IMR-90 (cell line): ENCODE measurements at regions not wholly inside any gene's neighbourhood (a gene's known extent, or its start where the extent isn't known, plus 50 kb on each side); places are given as distances from the start of the nearest gene placed in this dataset.

Experiments used
- ATAC-seq: fragments of 200-7000 bp; cut with Tn5 transposase; 2 replicates; pipeline ENCODE4 v1.9.1; 2020; ENCODE audit warnings: low read depth, mild to moderate bottlenecking, moderate library complexity
- BruUV-seq: library from RNA; stranded (reverse); fragments of 400-500 nt; replicated peaks from 2 replicates; lab custom pipeline; 2021; lab: Mats Ljungman, UMichigan
- CTCF ChIA-PET: fragments of 300-600 bp; formaldehyde crosslinking; extraction: SDS; loops from one replicate; lab custom pipeline; 2021; ENCODE audit warnings: antibody characterized with exemption; lab: Yijun Ruan, JAX
- POLR2A ChIA-PET: fragments of 300-600 bp; sonication (Branson Sonifier 250); formaldehyde crosslinking; loops from one replicate; lab custom pipeline; 2022; ENCODE audit warnings: antibody characterized with exemption; ENCODE audit not compliant: unreplicated experiment; lab: Charles Lee
- DNase-seq: peaks from one replicate; pipeline ENCODE4 v3.0.0; 2013
- H2AFZ ChIP-seq: replicated peaks from 2 replicates; pipeline ENCODE3; 2013; ENCODE audit warnings: low read length, mild to moderate bottlenecking; ENCODE audit not compliant: poor library complexity
- H2AK5ac ChIP-seq: 2 replicates; pipeline ENCODE4 v1.6.1; 2013; ENCODE audit warnings: low read depth, low read length, inconsistent platforms
- H2AK9ac ChIP-seq: replicated peaks from 2 replicates; pipeline ENCODE3; 2013; ENCODE audit warnings: mild to moderate bottlenecking, low read depth, low read length, moderate library complexity; ENCODE audit not compliant: poor library complexity
- H2BK120ac ChIP-seq: 2 replicates; pipeline ENCODE4 v1.6.1; 2013; ENCODE audit warnings: low read depth, low read length, inconsistent platforms
- H2BK15ac ChIP-seq: 3 replicates; pipeline ENCODE4 v1.6.1; 2013; ENCODE audit warnings: low read depth, low read length, inconsistent platforms
- H2BK20ac ChIP-seq: 2 replicates; pipeline ENCODE4 v1.6.1; 2013; ENCODE audit warnings: low read depth, mild to moderate bottlenecking, inconsistent platforms, low read length, moderate library complexity
- H2BK5ac ChIP-seq: 2 replicates; pipeline ENCODE4 v1.6.1; 2013; ENCODE audit warnings: mild to moderate bottlenecking, low read depth, low read length, inconsistent platforms; ENCODE audit not compliant: poor library complexity, severe bottlenecking
- H3K14ac ChIP-seq: replicated peaks from 2 replicates; pipeline ENCODE4 v1.6.1; 2013; ENCODE audit warnings: low read depth, low read length, inconsistent platforms
- H3K18ac ChIP-seq: 2 replicates; pipeline ENCODE4 v1.6.1; 2013; ENCODE audit warnings: low read depth, low read length, control low read depth
- H3K23ac ChIP-seq: 2 replicates; pipeline ENCODE4 v1.6.1; 2013; ENCODE audit warnings: low read depth, low read length, inconsistent platforms
- H3K27ac ChIP-seq: 2 replicates; pipeline ENCODE4 v1.5.1; 2013; ENCODE audit warnings: mild to moderate bottlenecking, control low read depth, low read length; ENCODE audit not compliant: insufficient read depth
- H3K27me3 ChIP-seq: 2 replicates; pipeline ENCODE4 v1.6.1; 2013; ENCODE audit warnings: low read length; ENCODE audit not compliant: control insufficient read depth, insufficient read depth
- H3K36me3 ChIP-seq: 2 replicates; pipeline ENCODE4 v1.6.1; 2013; ENCODE audit warnings: low read length, mixed read lengths; ENCODE audit not compliant: control insufficient read depth, insufficient read depth
- H3K4ac ChIP-seq: 2 replicates; pipeline ENCODE4 v1.6.1; 2013; ENCODE audit warnings: low read depth, low read length, inconsistent platforms
- H3K4me1 ChIP-seq: 2 replicates; pipeline ENCODE4 v1.6.1; 2013; ENCODE audit warnings: low read length, mixed read lengths; ENCODE audit not compliant: control insufficient read depth, insufficient read depth
- H3K4me2 ChIP-seq: 2 replicates; pipeline ENCODE4 v1.6.1; 2013; ENCODE audit warnings: low read depth, mild to moderate bottlenecking, control low read depth, low read length, moderate library complexity
- H3K4me3 ChIP-seq: 2 replicates; pipeline ENCODE4 v1.5.1; 2013; ENCODE audit warnings: low read depth, mild to moderate bottlenecking, control low read depth, low read length, moderate library complexity; ENCODE audit not compliant: insufficient read depth
- H3K56ac ChIP-seq: 2 replicates; pipeline ENCODE4 v1.6.1; 2013; ENCODE audit warnings: low read length, inconsistent platforms; ENCODE audit not compliant: insufficient read depth; ENCODE audit errors: extremely low read depth
- H3K79me1 ChIP-seq, 2 experiments: 2 replicates each; pipeline ENCODE4 v1.6.1; 2013; ENCODE audit warnings: low read length in 2 of 2, inconsistent platforms in 1 of 2, low read depth in 1 of 2
- H3K9ac ChIP-seq: 2 replicates; pipeline ENCODE4 v1.6.1; 2013; ENCODE audit warnings: low read depth, low read length, control low read depth
- H3K9me1 ChIP-seq: 2 replicates; pipeline ENCODE4 v1.6.1; 2013; ENCODE audit warnings: low read length, inconsistent platforms; ENCODE audit not compliant: insufficient read depth
- H3K9me3 ChIP-seq: 2 replicates; pipeline ENCODE4 v1.6.1; 2013; ENCODE audit warnings: low read length; ENCODE audit not compliant: control insufficient read depth, insufficient read depth
- H4K20me1 ChIP-seq: 2 replicates; pipeline ENCODE4 v1.6.1; 2013; ENCODE audit warnings: low read length, inconsistent platforms; ENCODE audit not compliant: insufficient read depth
- H4K5ac ChIP-seq: 2 replicates; pipeline ENCODE4 v1.6.1; 2013; ENCODE audit warnings: mild to moderate bottlenecking, low read depth, low read length, control low read depth
- H4K8ac ChIP-seq, 2 experiments: 2 replicates each; pipeline ENCODE4 v1.6.1; 2013; ENCODE audit warnings: low read depth in 2 of 2, low read length in 2 of 2, control low read depth in 1 of 2, inconsistent platforms in 1 of 2
- H4K91ac ChIP-seq: 2 replicates; pipeline ENCODE4 v1.6.1; 2013; ENCODE audit warnings: low read depth, low read length, inconsistent platforms; ENCODE audit not compliant: insufficient read depth
- BHLHE40 ChIP-seq: fragments of 150-350 bp; IDR thresholded peaks from 2 replicates; pipeline ENCODE4 v1.6.1; 2016; ENCODE audit warnings: mild to moderate bottlenecking, low read depth, low read length
- CEBPB ChIP-seq: IDR thresholded peaks from 2 replicates; pipeline ENCODE4 v1.6.1; 2012; ENCODE audit warnings: low read depth, low read length, improper control_type of control experiment
- CHD1 ChIP-seq: IDR thresholded peaks from 2 replicates; pipeline ENCODE4 v1.6.1; 2012; ENCODE audit warnings: low read depth, low read length, improper control_type of control experiment
- FOS ChIP-seq: fragments of 150-350 bp; IDR thresholded peaks from 2 replicates; pipeline ENCODE4 v1.6.1; 2016; ENCODE audit warnings: low read depth, low read length
- MAFK ChIP-seq: IDR thresholded peaks from 2 replicates; pipeline ENCODE4 v1.6.1; 2012; ENCODE audit warnings: low read depth, low read length, improper control_type of control experiment
- MAZ ChIP-seq: IDR thresholded peaks from 2 replicates; pipeline ENCODE4 v1.6.1; 2012; ENCODE audit warnings: low read depth, mild to moderate bottlenecking, low read length, improper control_type of control experiment, moderate library complexity, borderline replicate concordance
- MXI1 ChIP-seq: IDR thresholded peaks from 2 replicates; pipeline ENCODE4 v1.6.1; 2012; ENCODE audit warnings: low read depth, mild to moderate bottlenecking, low read length, moderate library complexity, borderline replicate concordance
- NFE2L2 ChIP-seq: fragments of 150-350 bp; IDR thresholded peaks from 2 replicates; pipeline ENCODE4 v1.6.1; 2016; ENCODE audit warnings: low read depth, mild to moderate bottlenecking, low read length
- POLR2A ChIP-seq: IDR thresholded peaks from 2 replicates; pipeline ENCODE4 v1.6.1; 2012; ENCODE audit warnings: mild to moderate bottlenecking, low read depth, low read length
- RAD21 ChIP-seq: IDR thresholded peaks from 2 replicates; pipeline ENCODE4 v1.6.1; 2012; ENCODE audit warnings: low read length, improper control_type of control experiment
- RCOR1 ChIP-seq: IDR thresholded peaks from 2 replicates; pipeline ENCODE4 v1.6.1; 2012; ENCODE audit warnings: mild to moderate bottlenecking, low read length, improper control_type of control experiment; ENCODE audit not compliant: insufficient replicate concordance
- RFX5 ChIP-seq: IDR thresholded peaks from 2 replicates; pipeline ENCODE4 v1.8.0; 2012; ENCODE audit warnings: low read depth, mild to moderate bottlenecking, low read length, moderate library complexity
- SMC3 ChIP-seq: fragments of 150-350 bp; IDR thresholded peaks from 2 replicates; pipeline ENCODE4 v1.6.1; 2016; ENCODE audit warnings: low read depth, mild to moderate bottlenecking, antibody characterized with exemption, low read length, moderate library complexity
- WGBS, 2 experiments: methylation state at CpG; one replicate each; pipeline versions ENCODE4 v1.1.5 to v1.1.7; 2013; ENCODE audit warnings: missing lambda C conversion rate in 2 of 2; ENCODE audit not compliant: insufficient read length in 1 of 2; ENCODE audit errors: extremely low coverage in 2 of 2; 5-methylcytosine and 5-hydroxymethylcytosine counted together
- dilution Hi-C: fragments of 300-500 bp; cut with HindIII; formaldehyde crosslinking; loops from one replicate; pipeline ENCODE4 v1.14.3; 2018; ENCODE audit warnings: low sequenced_read_pairs; ENCODE audit not compliant: unreplicated experiment
- in situ Hi-C: fragments of 300-500 bp; cut with MboI; formaldehyde crosslinking; loops from 3 replicates; pipeline ENCODE4 v1.14.3; 2019; ENCODE audit warnings: low sequenced_read_pairs, inconsistent platforms, mixed read lengths
- intact Hi-C: fragments of 100-400 bp; cut with micrococcal nuclease; formaldehyde crosslinking; loops from 2 replicates; pipeline ENCODE4 v1.10.0; 2022
- TF ChIP-seq, protein P1 (sequence below): conservative IDR thresholded peaks from 2 replicates; pipeline ENCODE4 v1.5.1; 2012; ENCODE audit warnings: mild to moderate bottlenecking, low read depth, low read length, improper control_type of control experiment
- TF ChIP-seq, protein P2 (sequence below): fragments of 150-350 bp; IDR thresholded peaks from 2 replicates; pipeline ENCODE4 v1.6.1; 2016; ENCODE audit warnings: low read depth, mild to moderate bottlenecking, low read length, moderate library complexity, borderline replicate concordance
- TF ChIP-seq, protein P3 (sequence below): fragments of 150-350 bp; IDR thresholded peaks from 2 replicates; pipeline ENCODE4 v1.6.1; 2017; ENCODE audit warnings: mild to moderate bottlenecking, antibody characterized with exemption, low read length, low read depth

DNA sequence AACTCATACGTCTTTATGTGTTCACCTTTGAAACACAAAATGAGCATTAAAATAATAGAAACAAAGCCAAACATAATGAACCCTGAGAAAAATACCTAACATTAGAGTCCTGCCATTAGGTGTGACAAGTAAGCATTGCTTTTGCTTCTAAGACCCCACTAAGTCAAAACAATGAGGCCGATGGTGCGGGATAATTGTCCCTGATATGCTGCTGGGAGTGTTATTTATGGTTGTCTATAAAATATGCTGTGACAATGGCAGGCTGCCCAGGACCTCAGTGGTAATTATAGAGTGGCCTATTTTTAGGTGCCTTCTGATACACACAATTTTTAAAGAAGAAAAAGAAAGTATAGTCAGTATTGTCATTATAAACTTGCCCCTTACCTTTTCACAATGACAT lies 1423.1 kb downstream of the AMY1C start:
- no peak overlapping the region for H2BK20ac ChIP-seq
- DNase-seq, result no peak
- no peak overlapping the region for H3K9ac ChIP-seq
- H3K9me1 ChIP-seq, result no peaks in the 10 kb centered on the region
- POLR2A ChIA-PET, result no interaction called here
- H2BK15ac ChIP-seq, result no peak overlapping the region
- WGBS, 2 experiments, result no CpG with 5 or more reads among the region's 3 CpGs
- H3K18ac ChIP-seq, result no peak overlapping the region
- CTCF ChIA-PET, result no interaction called here
- no peak overlapping the region for H3K23ac ChIP-seq
- no peak overlapping the region for H3K4me3 ChIP-seq
- no peak overlapping the region for H3K56ac ChIP-seq
- no peak overlapping the region for H2BK5ac ChIP-seq
- no TSS peak for BruUV-seq
- no peak overlapping the region for H2AFZ ChIP-seq
- no peak overlapping the region for H3K4ac ChIP-seq
- intact Hi-C loops, result no loop called here
- H4K20me1 ChIP-seq, result no peaks in the 10 kb centered on the region
- in situ Hi-C loops, result no loop called here
- no peaks in the 10 kb centered on the region for H3K27me3 ChIP-seq
- no peaks in the 10 kb centered on the region for H3K36me3 ChIP-seq
- TF ChIP-seq MAFK (no peak), RAD21 (no peak), CEBPB (no peak), MXI1 (no peak), POLR2A (no peak), CHD1 (no peak), NFE2L2 (no peak), BHLHE40 (no peak), RCOR1 (no peak), FOS (no peak), SMC3 (no peak), MAZ (no peak), RFX5 (no peak)
- TF ChIP-seq, protein P1, sequence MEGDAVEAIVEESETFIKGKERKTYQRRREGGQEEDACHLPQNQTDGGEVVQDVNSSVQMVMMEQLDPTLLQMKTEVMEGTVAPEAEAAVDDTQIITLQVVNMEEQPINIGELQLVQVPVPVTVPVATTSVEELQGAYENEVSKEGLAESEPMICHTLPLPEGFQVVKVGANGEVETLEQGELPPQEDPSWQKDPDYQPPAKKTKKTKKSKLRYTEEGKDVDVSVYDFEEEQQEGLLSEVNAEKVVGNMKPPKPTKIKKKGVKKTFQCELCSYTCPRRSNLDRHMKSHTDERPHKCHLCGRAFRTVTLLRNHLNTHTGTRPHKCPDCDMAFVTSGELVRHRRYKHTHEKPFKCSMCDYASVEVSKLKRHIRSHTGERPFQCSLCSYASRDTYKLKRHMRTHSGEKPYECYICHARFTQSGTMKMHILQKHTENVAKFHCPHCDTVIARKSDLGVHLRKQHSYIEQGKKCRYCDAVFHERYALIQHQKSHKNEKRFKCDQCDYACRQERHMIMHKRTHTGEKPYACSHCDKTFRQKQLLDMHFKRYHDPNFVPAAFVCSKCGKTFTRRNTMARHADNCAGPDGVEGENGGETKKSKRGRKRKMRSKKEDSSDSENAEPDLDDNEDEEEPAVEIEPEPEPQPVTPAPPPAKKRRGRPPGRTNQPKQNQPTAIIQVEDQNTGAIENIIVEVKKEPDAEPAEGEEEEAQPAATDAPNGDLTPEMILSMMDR, result no peak
- TF ChIP-seq, protein P2, sequence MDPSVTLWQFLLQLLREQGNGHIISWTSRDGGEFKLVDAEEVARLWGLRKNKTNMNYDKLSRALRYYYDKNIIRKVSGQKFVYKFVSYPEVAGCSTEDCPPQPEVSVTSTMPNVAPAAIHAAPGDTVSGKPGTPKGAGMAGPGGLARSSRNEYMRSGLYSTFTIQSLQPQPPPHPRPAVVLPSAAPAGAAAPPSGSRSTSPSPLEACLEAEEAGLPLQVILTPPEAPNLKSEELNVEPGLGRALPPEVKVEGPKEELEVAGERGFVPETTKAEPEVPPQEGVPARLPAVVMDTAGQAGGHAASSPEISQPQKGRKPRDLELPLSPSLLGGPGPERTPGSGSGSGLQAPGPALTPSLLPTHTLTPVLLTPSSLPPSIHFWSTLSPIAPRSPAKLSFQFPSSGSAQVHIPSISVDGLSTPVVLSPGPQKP, result no peak
- TF ChIP-seq, protein P3, sequence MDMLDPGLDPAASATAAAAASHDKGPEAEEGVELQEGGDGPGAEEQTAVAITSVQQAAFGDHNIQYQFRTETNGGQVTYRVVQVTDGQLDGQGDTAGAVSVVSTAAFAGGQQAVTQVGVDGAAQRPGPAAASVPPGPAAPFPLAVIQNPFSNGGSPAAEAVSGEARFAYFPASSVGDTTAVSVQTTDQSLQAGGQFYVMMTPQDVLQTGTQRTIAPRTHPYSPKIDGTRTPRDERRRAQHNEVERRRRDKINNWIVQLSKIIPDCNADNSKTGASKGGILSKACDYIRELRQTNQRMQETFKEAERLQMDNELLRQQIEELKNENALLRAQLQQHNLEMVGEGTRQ, result no peak
- H4K8ac ChIP-seq, result no peak overlapping the region
- H2BK120ac ChIP-seq, result no peak overlapping the region
- H3K27ac ChIP-seq, result no peak overlapping the region
- H3K4me1 ChIP-seq, result no peaks in the 10 kb centered on the region
- dilution Hi-C loops, result no loop called here
- H4K91ac ChIP-seq, result no peak overlapping the region
- no peak overlapping the region for H2AK5ac ChIP-seq
- H2AK9ac ChIP-seq, result no peak overlapping the region
- no peak overlapping the region for H3K4me2 ChIP-seq
- no peaks in the 10 kb centered on the region for H3K79me1 ChIP-seq
- H4K5ac ChIP-seq, result no peak overlapping the region
- no peak overlapping the region for H3K14ac ChIP-seq
- ATAC-seq, result no peak
- H3K9me3 ChIP-seq, result no peaks in the 10 kb centered on the region
